GM21367 (cell line): ENCODE measurements at regions not wholly inside any gene's neighbourhood (a gene's known extent, or its start where the extent isn't known, plus 50 kb on each side); places are given as distances from the start of the nearest gene placed in this dataset.
"Not testable (repeated sequence)": the region's sequence is repeated elsewhere in the genome, so short reads cannot be mapped to it uniquely, and the experiment has no call there.

Experiments
- ATAC-seq: cut with Tn5 transposase; IDR thresholded peaks from one replicate; pipeline ENCODE4 v1.9.1; 2021; ENCODE audit not compliant: unreplicated experiment

GRCh38 chr11:107276077-107276476 is 181.5 kb downstream of the CWF19L2 start:
- ATAC-seq = no peak

GRCh38 chr11:107275632-107276031 is 182.0 kb downstream of the CWF19L2 start:
- ATAC-seq = no peak

- ATAC-seq = no peak
Measured at GRCh38 chr11:107274138-107274537, 183.5 kb downstream of the CWF19L2 start.

- ATAC-seq = no peak
Measured at GRCh38 chr11:107272561-107272960, 185.1 kb downstream of the CWF19L2 start.

GRCh38 chr11:107271425-107271824 is 186.2 kb downstream of the CWF19L2 start:
- no peak for ATAC-seq

- no peak for ATAC-seq
Measured at GRCh38 chr11:107268977-107269376, 188.6 kb downstream of the CWF19L2 start.

- no peak for ATAC-seq
Measured at GRCh38 chr11:107266455-107266854, 191.2 kb downstream of the CWF19L2 start.

- ATAC-seq = no peak
Measured at GRCh38 chr11:107265591-107266121, 192.0 kb downstream of the CWF19L2 start.

GRCh38 chr11:107263844-107264563 is 193.6 kb downstream of the CWF19L2 start:
- ATAC-seq = no peak

- ATAC-seq = no peak
Measured at GRCh38 chr11:107259811-107260221, 197.8 kb downstream of the CWF19L2 start.

- ATAC-seq = no peak
Measured at GRCh38 chr11:107257710-107258109, 199.9 kb downstream of the CWF19L2 start.

- ATAC-seq = not testable (repeated sequence)
Measured at GRCh38 chr11:107253661-107254060, 204.0 kb downstream of the CWF19L2 start.

- ATAC-seq = peak; percentile 87
Measured at GRCh38 chr11:107252429-107253161, 205.0 kb downstream of the CWF19L2 start.

- no peak for ATAC-seq
Measured at GRCh38 chr11:107251298-107251697, 206.3 kb downstream of the CWF19L2 start.

- no peak for ATAC-seq
Measured at GRCh38 chr11:107250017-107250416, 207.6 kb downstream of the CWF19L2 start.

GRCh38 chr11:107249054-107249453 is 208.6 kb downstream of the CWF19L2 start:
- no peak for ATAC-seq

GRCh38 chr11:107247167-107247861 is 210.3 kb downstream of the CWF19L2 start:
- no peak for ATAC-seq

GRCh38 chr11:107243929-107244328 is 213.7 kb downstream of the CWF19L2 start:
- ATAC-seq = no peak

GRCh38 chr11:107232451-107232850 is 214.2 kb upstream of the GUCY1A2 start:
- ATAC-seq = no peak

- ATAC-seq = no peak
Measured at GRCh38 chr11:107224836-107225235, 206.6 kb upstream of the GUCY1A2 start.

- ATAC-seq = no peak
Measured at GRCh38 chr11:107222916-107223460, 204.7 kb upstream of the GUCY1A2 start.
